ENCODE measurements at regions not wholly inside any gene's neighbourhood (a gene's known extent, or its start where the extent isn't known, plus 50 kb on each side); places are given as distances from the start of the nearest gene placed in this dataset.

DNA sequence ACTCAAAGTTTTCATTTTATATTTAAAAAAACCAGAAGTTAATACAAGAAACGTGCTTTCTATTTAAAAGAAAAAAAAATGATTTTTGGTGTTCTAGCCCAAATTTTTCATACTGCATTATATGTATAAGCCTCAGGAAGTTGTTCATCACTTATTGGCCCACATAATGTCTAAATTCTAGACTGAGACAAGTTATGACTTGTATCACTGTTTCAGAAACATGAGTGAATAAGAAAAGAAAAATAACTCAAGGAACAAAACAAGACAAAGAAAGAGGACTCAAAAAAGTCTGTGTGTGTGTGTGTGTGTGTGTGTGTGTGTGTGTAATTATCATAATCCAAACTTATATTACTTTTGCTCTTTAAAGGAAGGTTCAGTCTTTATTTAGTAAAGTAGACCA lies 929.8 kb downstream of the GALC start:
- Mint-ChIP-seq H3K27ac (no peak overlapping the region), H3K27me3 (no peaks in the 10 kb centered on the region), H3K4me3 (no peak overlapping the region), H3K36me3 (ENCODE audit: low read depth) (no peaks in the 10 kb centered on the region), H3K9me3 (peaks cover 11% of the 10 kb centered on the region), H3K4me1 (ENCODE audit: low read depth) (no peaks in the 10 kb centered on the region)
- H3K4me3 ChIP-seq (ENCODE audit: low read length), result no peak overlapping the region
- no peaks in the 10 kb centered on the region for H3K27me3 ChIP-seq (ENCODE audit: control insufficient read depth in 1 of 2, insufficient read depth in 2 of 2, low read length in 2 of 2)
- intact Hi-C loops (cut with DNase I, micrococcal nuclease), result no loop called here
- H3K36me3 ChIP-seq (ENCODE audit: insufficient read depth, low read length), result no peaks in the 10 kb centered on the region
- peaks cover 0 to 3% of the 10 kb centered on the region in 2 experiments for H3K9me3 ChIP-seq (ENCODE audit: control insufficient read depth in 1 of 2, insufficient read depth in 1 of 2, low read length in 2 of 2)
- H3K4me1 ChIP-seq (ENCODE audit: insufficient read depth, low read length), result no peaks in the 10 kb centered on the region
- CTCF ChIA-PET, result no interaction called here
- H3K27ac ChIP-seq (ENCODE audit: low read depth in 1 of 2, low read length in 2 of 2), result no peak overlapping the region
- no peak for TF ChIP-seq CTCF (IDR thresholded peaks at IDR 0.05)
- POLR2A ChIA-PET, result no interaction called here
- ATAC-seq (ENCODE audit: poor library complexity) (no peak), DNase-seq (no peak)

DNA sequence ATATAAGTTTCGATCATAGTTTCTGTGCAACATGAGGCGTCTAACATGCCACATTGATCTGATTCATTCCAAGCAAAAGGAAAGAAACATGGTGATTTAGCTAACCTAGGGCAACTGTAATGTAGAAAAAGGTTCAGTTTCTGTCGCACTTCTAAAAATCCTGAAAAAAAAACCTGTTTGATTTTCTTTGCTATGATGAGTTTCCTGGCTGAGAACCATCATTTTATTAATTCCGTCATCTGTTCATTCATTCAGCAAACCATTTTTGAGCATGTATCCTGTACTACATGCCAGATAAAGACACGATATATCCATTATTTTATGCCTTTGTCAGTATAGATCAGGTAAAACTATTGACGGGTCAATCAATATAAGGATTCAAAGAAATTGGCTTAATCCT lies 932.6 kb downstream of the GALC start:
- no peaks in the 10 kb centered on the region for H3K27me3 ChIP-seq (ENCODE audit: control insufficient read depth in 1 of 2, insufficient read depth in 2 of 2, low read length in 2 of 2)

GRCh38 chr14:87059060-87059839 lies 933.7 kb downstream of the GALC start:
- Histone ChIP-seq H3K36me3 (ENCODE audit: insufficient read depth, low read length) (no peaks in the 10 kb centered on the region), H3K27me3 (ENCODE audit: control insufficient read depth in 1 of 2, insufficient read depth in 2 of 2, low read length in 2 of 2) (no peaks in the 10 kb centered on the region), H3K27ac (ENCODE audit: low read depth in 1 of 2, low read length in 2 of 2) (no peak overlapping the region), H3K4me1 (ENCODE audit: insufficient read depth, low read length) (no peaks in the 10 kb centered on the region), H3K4me3 (ENCODE audit: low read length) (no peak overlapping the region), H3K9me3 (ENCODE audit: control insufficient read depth in 1 of 2, insufficient read depth in 1 of 2, low read length in 2 of 2) (peaks cover 0 to 3% of the 10 kb centered on the region in 2 experiments)
- ATAC-seq (ENCODE audit: poor library complexity), result no peak
- no peak for TF ChIP-seq CTCF (IDR thresholded peaks at IDR 0.05)
- CTCF ChIA-PET, result no interaction called here
- intact Hi-C loops (cut with DNase I, micrococcal nuclease), result no loop called here
- peaks cover 9% of the 10 kb centered on the region for H3K9me3 Mint-ChIP-seq
- POLR2A ChIA-PET, result no interaction called here
- no peaks in the 10 kb centered on the region for H3K4me1 Mint-ChIP-seq (ENCODE audit: low read depth)
- no peaks in the 10 kb centered on the region for H3K27me3 Mint-ChIP-seq
- no peak for DNase-seq
- no peak overlapping the region for H3K27ac Mint-ChIP-seq
- no peak overlapping the region for H3K4me3 Mint-ChIP-seq
- H3K36me3 Mint-ChIP-seq (ENCODE audit: low read depth), result no peaks in the 10 kb centered on the region

More for the DNA sequence above, 932.6 kb downstream of the GALC start:
- no peak for ATAC-seq (ENCODE audit: poor library complexity)
- no peaks in the 10 kb centered on the region for H3K4me1 ChIP-seq (ENCODE audit: insufficient read depth, low read length)
- H3K27ac ChIP-seq (ENCODE audit: low read depth in 1 of 2, low read length in 2 of 2), result no peak overlapping the region
- no peak for DNase-seq
- peaks cover 9% of the 10 kb centered on the region for H3K9me3 Mint-ChIP-seq
- no peak overlapping the region for H3K4me3 ChIP-seq (ENCODE audit: low read length)
- POLR2A ChIA-PET, result no interaction called here
- H3K4me3 Mint-ChIP-seq, result no peak overlapping the region
- no peak for TF ChIP-seq CTCF (IDR thresholded peaks at IDR 0.05)
- H3K9me3 ChIP-seq (ENCODE audit: control insufficient read depth in 1 of 2, insufficient read depth in 1 of 2, low read length in 2 of 2), result peaks cover 0 to 3% of the 10 kb centered on the region in 2 experiments
- intact Hi-C loops (cut with DNase I, micrococcal nuclease), result no loop called here
- H3K4me1 Mint-ChIP-seq (ENCODE audit: low read depth), result no peaks in the 10 kb centered on the region
- no peaks in the 10 kb centered on the region for H3K27me3 Mint-ChIP-seq
- no peak overlapping the region for H3K27ac Mint-ChIP-seq
- CTCF ChIA-PET, result no interaction called here
- H3K36me3 ChIP-seq (ENCODE audit: insufficient read depth, low read length), result no peaks in the 10 kb centered on the region
- no peaks in the 10 kb centered on the region for H3K36me3 Mint-ChIP-seq (ENCODE audit: low read depth)
